Neuronal stem cell (in vitro differentiated cells): ENCODE measurements at regions not wholly inside any gene's neighbourhood (a gene's known extent, or its start where the extent isn't known, plus 50 kb on each side); places are given as distances from the start of the nearest gene placed in this dataset.

Source experiments
- DNase-seq: peaks from one replicate; pipeline ENCODE4 v3.0.0-alpha.2; 2013; ENCODE audit warnings: low spot score
- H2AFZ ChIP-seq: one replicate; pipeline ENCODE4 v1.6.1; 2013; ENCODE audit warnings: mild to moderate bottlenecking, low read length, inconsistent platforms
- H2AK5ac ChIP-seq: 2 replicates; pipeline ENCODE4 v1.6.1; 2013; ENCODE audit warnings: low read depth, mild to moderate bottlenecking, inconsistent platforms, low read length, moderate library complexity, mixed read lengths
- H2BK120ac ChIP-seq: 2 replicates; pipeline ENCODE4 v1.6.1; 2013; ENCODE audit warnings: low read depth, mild to moderate bottlenecking, inconsistent platforms, low read length, moderate library complexity, mixed read lengths
- H2BK12ac ChIP-seq: one replicate; pipeline ENCODE4 v1.6.1; 2013; ENCODE audit warnings: low read length, inconsistent platforms
- H2BK15ac ChIP-seq: 2 replicates; pipeline ENCODE4 v1.6.1; 2013; ENCODE audit warnings: mild to moderate bottlenecking, low read length, inconsistent platforms, mixed read lengths
- H2BK5ac ChIP-seq: one replicate; pipeline ENCODE4 v1.6.1; 2013; ENCODE audit warnings: inconsistent platforms, mild to moderate bottlenecking, low read length, moderate library complexity
- H3K14ac ChIP-seq: one replicate; pipeline ENCODE4 v1.6.1; 2013; ENCODE audit warnings: low read length, inconsistent platforms
- H3K18ac ChIP-seq: 2 replicates; pipeline ENCODE4 v1.6.1; 2013; ENCODE audit warnings: low read length, inconsistent platforms
- H3K23ac ChIP-seq: 2 replicates; pipeline ENCODE4 v1.6.1; 2013; ENCODE audit warnings: low read depth, mild to moderate bottlenecking, mixed read lengths, low read length, inconsistent platforms; ENCODE audit not compliant: poor library complexity
- H3K27ac ChIP-seq: replicated peaks from 3 replicates; pipeline ENCODE4 v1.5.1; 2013; ENCODE audit warnings: low read length, inconsistent platforms
- H3K27me3 ChIP-seq, 3 experiments: 2 replicates each; pipeline ENCODE4 v1.6.1; 2013; ENCODE audit warnings: low read length in 3 of 3, mild to moderate bottlenecking in 2 of 3, inconsistent platforms in 1 of 3, low read depth in 1 of 3, mixed read lengths in 1 of 3, moderate library complexity in 1 of 3; ENCODE audit not compliant: control insufficient read depth in 3 of 3, insufficient read depth in 3 of 3
- H3K36me3 ChIP-seq, 2 donors: replicated peaks in 1 of 2; 2 replicates each; pipeline ENCODE4 v1.6.1; 2013; ENCODE audit warnings: low read length in 2 of 2; ENCODE audit not compliant: control insufficient read depth in 2 of 2, insufficient read depth in 2 of 2
- H3K4ac ChIP-seq: 2 replicates; pipeline ENCODE4 v1.6.1; 2013; ENCODE audit warnings: inconsistent platforms, mild to moderate bottlenecking, low read length, moderate library complexity
- H3K4me1 ChIP-seq, 2 donors: 1 replicate in 1 of 2; 2 replicates in 1 of 2; pipeline ENCODE4 v1.6.1; 2013; ENCODE audit warnings: low read length in 2 of 2, low read depth in 1 of 2; ENCODE audit not compliant: control insufficient read depth in 2 of 2, insufficient read depth in 1 of 2
- H3K4me2 ChIP-seq: one replicate; pipeline ENCODE4 v1.6.1; 2013; ENCODE audit warnings: mild to moderate bottlenecking, low read length, inconsistent platforms; ENCODE audit not compliant: insufficient read depth, poor library complexity, severe bottlenecking
- H3K4me3 ChIP-seq, 2 donors: 2 replicates each; pipeline ENCODE4 v1.5.1; 2013; ENCODE audit warnings: low read length in 2 of 2, mild to moderate bottlenecking in 2 of 2, inconsistent platforms in 1 of 2, moderate library complexity in 1 of 2
- H3K79me1 ChIP-seq: one replicate; pipeline ENCODE4 v1.6.1; 2013; ENCODE audit warnings: low read depth, mild to moderate bottlenecking, inconsistent platforms, low read length, moderate library complexity
- H3K9ac ChIP-seq: one replicate; pipeline ENCODE4 v1.6.1; 2013; ENCODE audit warnings: mild to moderate bottlenecking, low read depth, low read length, inconsistent platforms; ENCODE audit not compliant: poor library complexity
- H3K9me3 ChIP-seq, 2 donors: replicated peaks in 1 of 2; 2 replicates each; pipeline versions ENCODE3 to v1.6.1; 2013; ENCODE audit warnings: low read length in 2 of 2, mild to moderate bottlenecking in 2 of 2, inconsistent platforms in 1 of 2, low read depth in 1 of 2, mixed read lengths in 1 of 2, moderate library complexity in 1 of 2; ENCODE audit not compliant: control insufficient read depth in 2 of 2, insufficient read depth in 1 of 2
- H4K8ac ChIP-seq: one replicate; pipeline ENCODE4 v1.6.1; 2013; ENCODE audit warnings: low read depth, mild to moderate bottlenecking, inconsistent platforms, low read length, moderate library complexity
- H4K91ac ChIP-seq: one replicate; pipeline ENCODE4 v1.6.1; 2013; ENCODE audit warnings: low read length, low read depth, mild to moderate bottlenecking, inconsistent platforms; ENCODE audit not compliant: poor library complexity
- WGBS, 2 donors: extraction: QIAGEN DNeasy Blood & Tissue Kit; methylation state at CpG; one replicate each; pipeline ENCODE4 v1.1.7; 2013; ENCODE audit warnings: missing lambda C conversion rate in 2 of 2, mixed read lengths in 1 of 2; ENCODE audit not compliant: insufficient read length in 2 of 2, insufficient replicate concordance in 1 of 2; ENCODE audit errors: extremely low coverage in 2 of 2; 5-methylcytosine and 5-hydroxymethylcytosine counted together

- no peak overlapping the region for H2BK120ac ChIP-seq
- DNase-seq: no peak
- H3K36me3 ChIP-seq: no peaks in the 10 kb centered on the region
- H2BK5ac ChIP-seq: no peak overlapping the region
- no peak overlapping the region for H3K9ac ChIP-seq
- no peak overlapping the region for H2AK5ac ChIP-seq
- no peaks in the 10 kb centered on the region for H3K4me1 ChIP-seq
- no peak overlapping the region for H2BK15ac ChIP-seq
- no peak overlapping the region for H2AFZ ChIP-seq
- H3K79me1 ChIP-seq: no peaks in the 10 kb centered on the region
- no peaks in the 10 kb centered on the region for H3K27me3 ChIP-seq
- H3K9me3 ChIP-seq: no peaks in the 10 kb centered on the region
- H3K23ac ChIP-seq: no peak overlapping the region
- H3K4ac ChIP-seq: no peak overlapping the region
- no peak overlapping the region for H3K14ac ChIP-seq
- no peak overlapping the region for H4K8ac ChIP-seq
- WGBS, 2 donors: no CpG with 5 or more reads among the region's 9 CpGs
- H3K27ac ChIP-seq: no peak overlapping the region
- no peak overlapping the region for H3K18ac ChIP-seq
- H3K4me3 ChIP-seq: no peak overlapping the region
- no peak overlapping the region for H2BK12ac ChIP-seq
- no peak overlapping the region for H3K4me2 ChIP-seq
- H4K91ac ChIP-seq: no peak overlapping the region
Measured at GRCh38 chr16:6008670-6009069, 911.1 kb upstream of the EEF2KMT start.

GRCh38 chr16:5993356-5993755, 895.8 kb upstream of the EEF2KMT start:
- H2BK120ac ChIP-seq: no peak overlapping the region
- no peak for DNase-seq
- no peak overlapping the region for H3K4ac ChIP-seq
- no peaks in the 10 kb centered on the region for H3K27me3 ChIP-seq
- H3K4me3 ChIP-seq: no peak overlapping the region
- H3K36me3 ChIP-seq: no peaks in the 10 kb centered on the region
- no peak overlapping the region for H2BK12ac ChIP-seq
- H3K18ac ChIP-seq: no peak overlapping the region
- H3K4me2 ChIP-seq: no peak overlapping the region
- H3K23ac ChIP-seq: no peak overlapping the region
- no peak overlapping the region for H3K9ac ChIP-seq
- no peak overlapping the region for H3K14ac ChIP-seq
- no peak overlapping the region for H2AK5ac ChIP-seq
- no CpG with 5 or more reads among the region's 2 CpGs for WGBS, 2 donors
- H3K79me1 ChIP-seq: no peaks in the 10 kb centered on the region
- H3K27ac ChIP-seq: no peak overlapping the region
- no peak overlapping the region for H2BK15ac ChIP-seq
- no peak overlapping the region for H4K8ac ChIP-seq
- H4K91ac ChIP-seq: no peak overlapping the region
- H3K9me3 ChIP-seq: no peaks in the 10 kb centered on the region
- H2BK5ac ChIP-seq: no peak overlapping the region
- no peaks in the 10 kb centered on the region for H3K4me1 ChIP-seq
- no peak overlapping the region for H2AFZ ChIP-seq

GRCh38 chr16:5982979-5983378, 885.4 kb upstream of the EEF2KMT start:
- no peak overlapping the region for H3K4me3 ChIP-seq
- H3K36me3 ChIP-seq: no peaks in the 10 kb centered on the region
- no peak overlapping the region for H4K91ac ChIP-seq
- H3K79me1 ChIP-seq: no peaks in the 10 kb centered on the region
- no peak overlapping the region for H3K4me2 ChIP-seq
- DNase-seq: no peak
- H3K14ac ChIP-seq: no peak overlapping the region
- H2BK15ac ChIP-seq: no peak overlapping the region
- H3K9ac ChIP-seq: no peak overlapping the region
- H3K27me3 ChIP-seq: no peaks in the 10 kb centered on the region
- no peak overlapping the region for H2BK5ac ChIP-seq
- no peak overlapping the region for H2AFZ ChIP-seq
- WGBS, 2 donors: no CpG with 5 or more reads among the region's 11 CpGs
- no peaks in the 10 kb centered on the region for H3K9me3 ChIP-seq
- no peak overlapping the region for H2BK120ac ChIP-seq
- H2AK5ac ChIP-seq: no peak overlapping the region
- H3K27ac ChIP-seq: no peak overlapping the region
- H2BK12ac ChIP-seq: no peak overlapping the region
- H3K23ac ChIP-seq: no peak overlapping the region
- peaks cover 0 to 8% of the 10 kb centered on the region in 2 donors for H3K4me1 ChIP-seq
- H4K8ac ChIP-seq: no peak overlapping the region
- no peak overlapping the region for H3K4ac ChIP-seq
- no peak overlapping the region for H3K18ac ChIP-seq

GRCh38 chr16:5979905-5980550, 882.4 kb upstream of the EEF2KMT start:
- H2BK15ac ChIP-seq: no peak overlapping the region
- H2BK5ac ChIP-seq: no peak overlapping the region
- H3K27me3 ChIP-seq: no peaks in the 10 kb centered on the region
- DNase-seq: no peak
- no peaks in the 10 kb centered on the region for H3K79me1 ChIP-seq
- H4K91ac ChIP-seq: no peak overlapping the region
- H3K4me1 ChIP-seq: peaks cover 0 to 8% of the 10 kb centered on the region in 2 donors
- no peak overlapping the region for H3K9ac ChIP-seq
- no peak overlapping the region for H4K8ac ChIP-seq
- no peaks in the 10 kb centered on the region for H3K36me3 ChIP-seq
- no peak overlapping the region for H3K27ac ChIP-seq
- no peak overlapping the region for H3K18ac ChIP-seq
- H3K4me2 ChIP-seq: no peak overlapping the region
- H2AFZ ChIP-seq: no peak overlapping the region
- no peaks in the 10 kb centered on the region for H3K9me3 ChIP-seq
- H2BK120ac ChIP-seq: no peak overlapping the region
- no CpG with 5 or more reads among the region's 10 CpGs for WGBS, 2 donors
- H2AK5ac ChIP-seq: no peak overlapping the region
- H2BK12ac ChIP-seq: no peak overlapping the region
- no peak overlapping the region for H3K4me3 ChIP-seq
- H3K14ac ChIP-seq: no peak overlapping the region
- H3K23ac ChIP-seq: no peak overlapping the region
- no peak overlapping the region for H3K4ac ChIP-seq
